ENCODE measurements at regions not wholly inside any gene's neighbourhood (a gene's known extent, or its start where the extent isn't known, plus 50 kb on each side); places are given as distances from the start of the nearest gene placed in this dataset.

DNA sequence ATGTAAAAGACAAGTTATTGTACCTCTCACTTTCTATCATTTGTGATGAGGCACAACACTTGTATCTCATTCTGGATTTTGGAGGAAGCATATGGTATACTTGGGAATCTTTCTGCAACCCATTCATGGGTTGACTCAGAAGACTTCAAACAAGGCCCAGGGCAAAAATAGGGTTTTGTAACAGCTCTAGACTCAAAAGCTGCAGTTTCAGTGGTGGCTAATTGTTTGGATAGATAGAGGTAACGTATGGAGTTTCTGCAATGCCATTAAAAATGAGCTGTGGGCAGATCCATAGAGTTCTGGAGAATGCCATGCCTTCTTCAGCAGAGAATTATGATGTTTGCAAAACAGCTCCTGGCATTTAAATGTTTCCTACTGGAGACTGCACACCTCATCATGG, 279.6 kb upstream of the VLDLR start:
- Histone ChIP-seq H3K4me1 (ENCODE audit: insufficient read depth, insufficient read length) (no peaks in the 10 kb centered on the region), H3K36me3 (ENCODE audit: insufficient read depth, insufficient read length, low read length) (no peaks in the 10 kb centered on the region), H3K9ac (ENCODE audit: insufficient read length, low read depth) (no peak overlapping the region), H3K9me3 (ENCODE audit: insufficient read depth, low read length) (peaks cover 14% of the 10 kb centered on the region; the same call in 1 of the 2 replicates), H3K4me3 (ENCODE audit: insufficient read length, low read depth) (no peak overlapping the region), H3K27me3 (ENCODE audit: insufficient read depth, insufficient read length) (no peaks in the 10 kb centered on the region)
- TF ChIP-seq SUZ12 (IDR thresholded peaks at IDR 0.05; ENCODE audit: extremely low read depth, insufficient read depth, insufficient read length) (no peak), YY1 (IDR thresholded peaks at IDR 0.05; ENCODE audit: insufficient read depth, insufficient read length) (no peak), ZNF274 (IDR thresholded peaks at IDR 0.05; ENCODE audit: low read depth, low read length) (no peak)
- no peak for DNase-seq (ENCODE audit: low read depth, low spot score)

DNA sequence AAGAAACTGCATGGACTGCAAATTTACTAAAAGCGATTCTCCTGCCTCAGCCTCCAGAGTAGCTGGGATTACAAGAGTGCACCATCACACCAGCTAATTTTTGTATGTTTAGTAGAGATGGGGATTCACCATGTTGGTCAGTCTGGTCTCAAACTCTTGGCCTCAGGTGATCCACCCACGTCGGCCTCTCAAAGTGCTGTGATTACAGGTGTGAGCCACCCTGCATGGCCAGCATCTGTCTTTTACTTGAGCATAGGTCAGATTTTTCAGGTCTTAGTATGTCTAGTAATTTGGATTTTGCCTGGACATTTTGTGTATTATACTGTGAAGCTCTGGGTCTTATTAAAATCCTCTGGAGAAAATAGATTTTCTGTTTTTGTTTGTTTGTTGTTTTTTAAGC, 277.8 kb upstream of the VLDLR start:
- TF ChIP-seq ZNF274 (IDR thresholded peaks at IDR 0.05; ENCODE audit: low read depth, low read length) = no peak
- TF ChIP-seq YY1 (IDR thresholded peaks at IDR 0.05; ENCODE audit: insufficient read depth, insufficient read length) = no peak
- TF ChIP-seq SUZ12 (IDR thresholded peaks at IDR 0.05; ENCODE audit: extremely low read depth, insufficient read depth, insufficient read length) = no peak
- Histone ChIP-seq H3K9ac (ENCODE audit: insufficient read length, low read depth) (no peak overlapping the region), H3K4me3 (ENCODE audit: insufficient read length, low read depth) (no peak overlapping the region), H3K36me3 (ENCODE audit: insufficient read depth, insufficient read length, low read length) (no peaks in the 10 kb centered on the region), H3K9me3 (ENCODE audit: insufficient read depth, low read length) (peaks cover 22% of the 10 kb centered on the region; the same call in 1 of the 2 replicates), H3K27me3 (ENCODE audit: insufficient read depth, insufficient read length) (no peaks in the 10 kb centered on the region), H3K4me1 (ENCODE audit: insufficient read depth, insufficient read length) (no peaks in the 10 kb centered on the region)
- no peak for DNase-seq (ENCODE audit: low read depth, low spot score)

GRCh38 chr9:2344436-2344835, 277.2 kb upstream of the VLDLR start:
- H3K9me3 ChIP-seq (ENCODE audit: insufficient read depth, low read length) = peaks cover 22% of the 10 kb centered on the region; the same call in 1 of the 2 replicates
- no peak overlapping the region for H3K4me3 ChIP-seq (ENCODE audit: insufficient read length, low read depth)
- no peak for TF ChIP-seq YY1 (IDR thresholded peaks at IDR 0.05; ENCODE audit: insufficient read depth, insufficient read length)
- TF ChIP-seq ZNF274 (IDR thresholded peaks at IDR 0.05; ENCODE audit: low read depth, low read length) = no peak
- TF ChIP-seq SUZ12 (IDR thresholded peaks at IDR 0.05; ENCODE audit: extremely low read depth, insufficient read depth, insufficient read length) = no peak

GRCh38 chr9:2345013-2345412, 276.6 kb upstream of the VLDLR start:
- Histone ChIP-seq H3K27me3 (ENCODE audit: insufficient read depth, insufficient read length) (no peaks in the 10 kb centered on the region), H3K9me3 (ENCODE audit: insufficient read depth, low read length) (peaks cover 22% of the 10 kb centered on the region; the same call in 1 of the 2 replicates), H3K9ac (ENCODE audit: insufficient read length, low read depth) (no peak overlapping the region), H3K4me1 (ENCODE audit: insufficient read depth, insufficient read length) (no peaks in the 10 kb centered on the region), H3K36me3 (ENCODE audit: insufficient read depth, insufficient read length, low read length) (no peaks in the 10 kb centered on the region), H3K4me3 (ENCODE audit: insufficient read length, low read depth) (no peak overlapping the region)
- TF ChIP-seq SUZ12 (IDR thresholded peaks at IDR 0.05; ENCODE audit: extremely low read depth, insufficient read depth, insufficient read length) = no peak
- no peak for TF ChIP-seq YY1 (IDR thresholded peaks at IDR 0.05; ENCODE audit: insufficient read depth, insufficient read length)
- no peak for TF ChIP-seq ZNF274 (IDR thresholded peaks at IDR 0.05; ENCODE audit: low read depth, low read length)
- DNase-seq (ENCODE audit: low read depth, low spot score) = no peak

More at GRCh38 chr9:2344436-2344835, 277.2 kb upstream of the VLDLR start:
- H3K36me3 ChIP-seq (ENCODE audit: insufficient read depth, insufficient read length, low read length) = no peaks in the 10 kb centered on the region
- H3K4me1 ChIP-seq (ENCODE audit: insufficient read depth, insufficient read length) = no peaks in the 10 kb centered on the region
- H3K9ac ChIP-seq (ENCODE audit: insufficient read length, low read depth) = no peak overlapping the region
- H3K27me3 ChIP-seq (ENCODE audit: insufficient read depth, insufficient read length) = no peaks in the 10 kb centered on the region
- no peak for DNase-seq (ENCODE audit: low read depth, low spot score)

- DNase-seq (ENCODE audit: low read depth, low spot score) = no peak
- Histone ChIP-seq H3K9me3 (ENCODE audit: insufficient read depth, low read length) (peaks cover 22% of the 10 kb centered on the region; the same call in 1 of the 2 replicates), H3K9ac (ENCODE audit: insufficient read length, low read depth) (no peak overlapping the region), H3K4me1 (ENCODE audit: insufficient read depth, insufficient read length) (no peaks in the 10 kb centered on the region), H3K27me3 (ENCODE audit: insufficient read depth, insufficient read length) (no peaks in the 10 kb centered on the region), H3K4me3 (ENCODE audit: insufficient read length, low read depth) (no peak overlapping the region), H3K36me3 (ENCODE audit: insufficient read depth, insufficient read length, low read length) (no peaks in the 10 kb centered on the region)
- no peak for TF ChIP-seq SUZ12 (IDR thresholded peaks at IDR 0.05; ENCODE audit: extremely low read depth, insufficient read depth, insufficient read length)
- TF ChIP-seq YY1 (IDR thresholded peaks at IDR 0.05; ENCODE audit: insufficient read depth, insufficient read length) = no peak
- no peak for TF ChIP-seq ZNF274 (IDR thresholded peaks at IDR 0.05; ENCODE audit: low read depth, low read length)
Observed at GRCh38 chr9:2346277-2346913, 275.2 kb upstream of the VLDLR start.

DNA sequence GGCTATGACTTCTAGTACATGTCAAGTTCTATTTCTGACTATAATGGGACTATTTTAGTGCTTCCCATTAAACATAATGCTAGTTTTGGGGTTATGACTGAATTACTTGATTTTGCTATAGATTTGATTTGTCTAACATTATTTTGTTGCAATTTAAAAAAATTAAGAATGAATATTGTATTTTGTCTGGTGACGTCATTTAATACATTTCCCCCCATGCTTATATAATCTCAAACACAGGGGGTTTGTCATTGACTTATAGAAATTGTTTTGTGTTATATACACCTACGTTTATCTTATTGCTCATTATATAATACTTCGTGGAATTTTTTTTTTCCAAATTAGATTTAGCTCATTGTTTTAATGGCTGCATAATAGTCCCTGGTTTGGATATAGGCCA, 270.3 kb upstream of the VLDLR start:
- TF ChIP-seq ZNF274 (IDR thresholded peaks at IDR 0.05; ENCODE audit: low read depth, low read length) (no peak), SUZ12 (IDR thresholded peaks at IDR 0.05; ENCODE audit: extremely low read depth, insufficient read depth, insufficient read length) (no peak), YY1 (IDR thresholded peaks at IDR 0.05; ENCODE audit: insufficient read depth, insufficient read length) (no peak)
- no peak for DNase-seq (ENCODE audit: low read depth, low spot score)
- H3K9me3 ChIP-seq (ENCODE audit: insufficient read depth, low read length) = 0 out of 2 replicates have a peak, but pooled peaks cover 14% of the 10 kb centered on the region

GRCh38 chr9:2354216-2354615, 267.4 kb upstream of the VLDLR start:
- H3K9me3 ChIP-seq (ENCODE audit: insufficient read depth, low read length) = no peaks in the 10 kb centered on the region
- H3K4me1 ChIP-seq (ENCODE audit: insufficient read depth, insufficient read length) = no peaks in the 10 kb centered on the region
- H3K9ac ChIP-seq (ENCODE audit: insufficient read length, low read depth) = no peak overlapping the region
- H3K4me3 ChIP-seq (ENCODE audit: insufficient read length, low read depth) = no peak overlapping the region
- TF ChIP-seq ZNF274 (IDR thresholded peaks at IDR 0.05; ENCODE audit: low read depth, low read length) (no peak), YY1 (IDR thresholded peaks at IDR 0.05; ENCODE audit: insufficient read depth, insufficient read length) (no peak), SUZ12 (IDR thresholded peaks at IDR 0.05; ENCODE audit: extremely low read depth, insufficient read depth, insufficient read length) (no peak)
- no peaks in the 10 kb centered on the region for H3K36me3 ChIP-seq (ENCODE audit: insufficient read depth, insufficient read length, low read length)
- no peak for DNase-seq (ENCODE audit: low read depth, low spot score)
- H3K27me3 ChIP-seq (ENCODE audit: insufficient read depth, insufficient read length) = no peaks in the 10 kb centered on the region

More for the DNA sequence above, 270.3 kb upstream of the VLDLR start:
- Histone ChIP-seq H3K9ac (ENCODE audit: insufficient read length, low read depth) (no peak overlapping the region), H3K36me3 (ENCODE audit: insufficient read depth, insufficient read length, low read length) (no peaks in the 10 kb centered on the region), H3K4me1 (ENCODE audit: insufficient read depth, insufficient read length) (no peaks in the 10 kb centered on the region), H3K27me3 (ENCODE audit: insufficient read depth, insufficient read length) (no peaks in the 10 kb centered on the region), H3K4me3 (ENCODE audit: insufficient read length, low read depth) (no peak overlapping the region)

Data from NT2/D1 (cell line).